ENCODE measurements at regions not wholly inside any gene's neighbourhood (a gene's known extent, or its start where the extent isn't known, plus 50 kb on each side); places are given as distances from the start of the nearest gene placed in this dataset.

DNA sequence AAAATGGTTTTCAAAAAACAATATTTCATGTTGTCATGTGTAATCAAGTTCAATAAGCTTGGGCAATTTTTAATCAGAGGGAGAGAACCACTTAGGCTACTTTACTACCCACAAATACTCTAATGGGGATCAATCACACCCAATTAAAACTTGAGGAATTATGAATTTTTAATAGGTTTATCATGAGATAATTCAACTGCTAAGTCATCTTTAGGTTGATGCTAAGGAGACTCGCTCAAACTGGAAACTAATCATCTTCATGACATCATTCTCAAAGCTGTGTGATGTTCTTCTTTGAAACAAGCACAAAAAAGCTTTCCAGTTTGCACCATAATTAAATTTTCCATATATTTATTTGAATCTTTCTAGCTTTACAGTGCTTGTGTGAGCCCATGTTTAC lies 867.5 kb downstream of the MAT2B start:
- TF ChIP-seq, protein P1, sequence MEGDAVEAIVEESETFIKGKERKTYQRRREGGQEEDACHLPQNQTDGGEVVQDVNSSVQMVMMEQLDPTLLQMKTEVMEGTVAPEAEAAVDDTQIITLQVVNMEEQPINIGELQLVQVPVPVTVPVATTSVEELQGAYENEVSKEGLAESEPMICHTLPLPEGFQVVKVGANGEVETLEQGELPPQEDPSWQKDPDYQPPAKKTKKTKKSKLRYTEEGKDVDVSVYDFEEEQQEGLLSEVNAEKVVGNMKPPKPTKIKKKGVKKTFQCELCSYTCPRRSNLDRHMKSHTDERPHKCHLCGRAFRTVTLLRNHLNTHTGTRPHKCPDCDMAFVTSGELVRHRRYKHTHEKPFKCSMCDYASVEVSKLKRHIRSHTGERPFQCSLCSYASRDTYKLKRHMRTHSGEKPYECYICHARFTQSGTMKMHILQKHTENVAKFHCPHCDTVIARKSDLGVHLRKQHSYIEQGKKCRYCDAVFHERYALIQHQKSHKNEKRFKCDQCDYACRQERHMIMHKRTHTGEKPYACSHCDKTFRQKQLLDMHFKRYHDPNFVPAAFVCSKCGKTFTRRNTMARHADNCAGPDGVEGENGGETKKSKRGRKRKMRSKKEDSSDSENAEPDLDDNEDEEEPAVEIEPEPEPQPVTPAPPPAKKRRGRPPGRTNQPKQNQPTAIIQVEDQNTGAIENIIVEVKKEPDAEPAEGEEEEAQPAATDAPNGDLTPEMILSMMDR (IDR thresholded peaks at IDR 0.05; ENCODE audit: poor library complexity), result no peak
- no peak for TF ChIP-seq EZH2phosphoT487 (IDR thresholded peaks at IDR 0.05; ENCODE audit: low read depth, severe bottlenecking, unreplicated experiment)
- no peak for TF ChIP-seq EZH2 (IDR thresholded peaks at IDR 0.05; ENCODE audit: borderline replicate concordance)

Data from hepatocyte (in vitro differentiated cells).